Stomach (tissue), 8 donors: ENCODE measurements at regions not wholly inside any gene's neighbourhood (a gene's known extent, or its start where the extent isn't known, plus 50 kb on each side); places are given as distances from the start of the nearest gene placed in this dataset.

Source experiments
- DNase-seq, 2 donors: peaks; one replicate each; pipeline versions ENCODE4 v3.0.0 to v3.0.0-alpha.2; 2013 to 2019
- H3K27ac ChIP-seq, 5 donors: fragments of 200-600 bp in 4 of 5; sonication (generic) in 4 of 5; one replicate each; pipeline ENCODE4 v1.5.1; 2013 to 2019; ENCODE audit warnings: mild to moderate bottlenecking in 1 of 5, moderate library complexity in 1 of 5
- H3K27me3 ChIP-seq, 3 donors: fragments of 200-600 bp; sonication (generic); one replicate each; pipeline ENCODE4 v1.5.1; 2017 to 2019; ENCODE audit warnings: mixed run types in 1 of 3
- H3K36me3 ChIP-seq, 4 donors: fragments of 200-600 bp; sonication (generic); 1 replicate in 3 of 4; 2 replicates in 1 of 4; pipeline ENCODE4 v1.5.1; 2016 to 2019
- H3K4me1 ChIP-seq, 4 donors: fragments of 200-600 bp; sonication (generic); one replicate each; pipeline ENCODE4 v1.5.1; 2016 to 2019
- H3K4me3 ChIP-seq, 4 donors: fragments of 200-600 bp; sonication (generic) in 3 of 4; one replicate each; pipeline ENCODE4 v1.5.1; 2016 to 2019; ENCODE audit warnings: mild to moderate bottlenecking in 1 of 4
- H3K9me3 ChIP-seq, 4 donors: fragments of 200-600 bp; sonication (generic); one replicate each; pipeline ENCODE4 v1.5.1; 2016 to 2019
- CTCF ChIP-seq, 7 experiments: fragments of 450-650 bp in 4 of 7; fragments of 200-600 bp in 3 of 7; sonication (generic) in 3 of 7; IDR thresholded peaks; one replicate each; pipeline ENCODE4 v1.5.1; 2016 to 2019; ENCODE audit warnings: antibody characterized with exemption in 7 of 7, control low read depth in 2 of 7, mild to moderate bottlenecking in 1 of 7
- EP300 ChIP-seq: sonication (generic); formaldehyde crosslinking; IDR thresholded peaks from one replicate; pipeline ENCODE4 v1.6.1; 2017; ENCODE audit warnings: antibody characterized with exemption
- POLR2A ChIP-seq, 4 donors: fragments of 450-650 bp; IDR thresholded peaks; one replicate each; pipeline ENCODE4 v1.6.1; 2016; ENCODE audit warnings: antibody characterized with exemption in 4 of 4, control low read depth in 2 of 4, mild to moderate bottlenecking in 1 of 4, moderate library complexity in 1 of 4
- POLR2AphosphoS5 ChIP-seq, 3 donors: sonication (generic); formaldehyde crosslinking; IDR thresholded peaks; one replicate each; pipeline ENCODE4 v1.6.1; 2016; ENCODE audit warnings: antibody characterized with exemption in 3 of 3
- WGBS, 5 donors: extraction: QIAGEN DNeasy Blood & Tissue Kit in 3 of 5; methylation state at CpG; one replicate each; pipeline versions ENCODE4 v1.1.5 to v1.1.7; 2013 to 2018; 5-methylcytosine and 5-hydroxymethylcytosine counted together
- intact Hi-C: fragments of 100-400 bp; cut with DNase I; formaldehyde crosslinking; loops from one replicate; pipeline ENCODE4 v1.15.1; 2023; ENCODE audit warnings: low total_unique reads
- donor health status: healthy with polysubstance abuse.
- donor health status: Bipolar disorder and iron deficiency.
- donor health status: healthy.

DNA sequence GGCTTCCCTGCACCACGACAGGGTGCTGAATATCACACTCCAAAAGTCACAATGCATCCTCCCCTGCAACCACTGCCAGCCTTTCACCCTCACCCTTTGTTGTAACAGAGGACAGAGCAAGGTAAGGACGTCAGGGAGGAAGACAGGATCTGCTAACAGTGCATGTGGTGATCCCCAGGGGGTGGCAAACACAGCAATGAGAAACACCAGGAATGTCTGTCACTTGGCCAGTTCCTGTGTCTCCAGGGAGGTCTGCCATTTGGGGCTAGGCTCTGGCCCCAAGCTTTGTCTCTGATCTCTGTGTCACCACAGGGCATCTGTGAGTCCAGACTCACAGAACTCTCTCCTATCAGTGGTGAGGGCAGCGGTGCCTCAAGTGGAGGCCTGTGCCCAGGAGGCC, 54.3 kb upstream of the SLC24A5 start:
- H3K36me3 ChIP-seq, result no peaks in the 10 kb centered on the region
- no peaks in the 10 kb centered on the region for H3K9me3 ChIP-seq
- TF ChIP-seq POLR2A (IDR thresholded peaks at IDR 0.05), result no peak
- no peak for TF ChIP-seq POLR2AphosphoS5 (IDR thresholded peaks at IDR 0.05)
- no peak for TF ChIP-seq EP300
- no peak for TF ChIP-seq CTCF (IDR thresholded peaks at IDR 0.05)
- no peak overlapping the region for H3K4me3 ChIP-seq
- no peak for DNase-seq
- no peaks in the 10 kb centered on the region for H3K4me1 ChIP-seq
- no peaks in the 10 kb centered on the region for H3K27me3 ChIP-seq
- 53 to 74% (median 61%) methylated on average over 3 of the region's 3 CpGs for WGBS, 5 donors
- intact Hi-C loops, result no loop called here
- H3K27ac ChIP-seq, result no peak overlapping the region
